Gastroesophageal sphincter (tissue), 4 donors: ENCODE measurements at regions not wholly inside any gene's neighbourhood (a gene's known extent, or its start where the extent isn't known, plus 50 kb on each side); places are given as distances from the start of the nearest gene placed in this dataset.

ENCODE experiments used
- ATAC-seq: fragments of 150-250 bp; one replicate; pipeline ENCODE4 v1.9.1; 2016; ENCODE audit warnings: mild to moderate bottlenecking, moderate library complexity
- H3K27ac ChIP-seq, 4 donors: fragments of 200-600 bp; sonication (generic) in 3 of 4; 1 replicate in 3 of 4; 2 replicates in 1 of 4; pipeline ENCODE4 v1.5.1; 2016 to 2019
- H3K27me3 ChIP-seq: fragments of 200-600 bp; sonication (generic); one replicate; pipeline ENCODE4 v1.5.1; 2019
- H3K36me3 ChIP-seq, 2 donors: fragments of 200-600 bp; sonication (generic); one replicate each; pipeline ENCODE4 v1.5.1; 2019; ENCODE audit warnings: control low read depth in 1 of 2
- H3K4me1 ChIP-seq, 3 donors: fragments of 200-600 bp; sonication (generic); 1 replicate in 2 of 3; 2 replicates in 1 of 3; pipeline ENCODE4 v1.5.1; 2016 to 2019; ENCODE audit warnings: control low read depth in 2 of 3
- H3K4me3 ChIP-seq, 2 donors: fragments of 200-600 bp; sonication (generic); one replicate each; pipeline ENCODE4 v1.5.1; 2019; ENCODE audit warnings: mild to moderate bottlenecking in 1 of 2, moderate library complexity in 1 of 2
- H3K9me3 ChIP-seq, 3 donors: fragments of 200-600 bp; sonication (generic); one replicate each; pipeline ENCODE4 v1.5.1; 2017 to 2019; ENCODE audit warnings: control low read depth in 2 of 3
- EP300 ChIP-seq: sonication (generic); formaldehyde crosslinking; IDR thresholded peaks from one replicate; pipeline ENCODE4 v1.6.1; 2017; ENCODE audit warnings: antibody characterized with exemption, mild to moderate bottlenecking
- POLR2A ChIP-seq, 2 donors: fragments of 450-650 bp; IDR thresholded peaks; one replicate each; pipeline ENCODE4 v1.6.1; 2017; ENCODE audit warnings: antibody characterized with exemption in 2 of 2, mild to moderate bottlenecking in 2 of 2, moderate library complexity in 1 of 2
- POLR2AphosphoS5 ChIP-seq: sonication (generic); formaldehyde crosslinking; IDR thresholded peaks from one replicate; pipeline ENCODE4 v1.6.1; 2017; ENCODE audit warnings: antibody characterized with exemption
- WGBS, 2 donors: methylation state at CpG; one replicate each; pipeline ENCODE4 v1.1.5; 2018; ENCODE audit warnings: low coverage in 1 of 2; 5-methylcytosine and 5-hydroxymethylcytosine counted together
- TF ChIP-seq, protein P1 (sequence below), 4 experiments: fragments of 200-600 bp in 2 of 4; fragments of 450-650 bp in 2 of 4; sonication (generic) in 1 of 4; IDR thresholded peaks; one replicate each; pipeline ENCODE4 v1.5.1; 2017 to 2019; ENCODE audit warnings: antibody characterized with exemption in 4 of 4, mild to moderate bottlenecking in 2 of 4, moderate library complexity in 2 of 4

DNA sequence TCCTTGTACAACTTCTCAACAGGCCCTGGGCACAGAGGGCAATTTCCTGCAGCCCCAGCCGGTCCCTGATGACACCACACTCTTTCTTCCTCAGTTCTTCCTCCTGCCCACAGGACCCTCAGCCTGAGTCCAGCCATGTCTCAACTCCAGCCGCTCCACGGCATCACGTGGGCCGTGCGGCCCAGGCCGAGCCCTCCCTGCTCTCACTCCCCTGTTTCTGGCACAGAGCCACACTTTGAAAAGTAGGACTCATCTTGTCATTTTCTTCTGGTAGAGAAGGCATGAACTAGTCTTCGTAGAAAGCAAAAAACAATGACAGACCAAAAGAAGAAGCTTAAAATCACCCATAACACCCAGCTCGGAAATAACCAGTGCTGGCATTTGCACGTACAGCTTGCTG is 404.7 kb upstream of the IRX1 start:
- H3K9me3 ChIP-seq, result no peaks in the 10 kb centered on the region
- ATAC-seq, result no peak
- 43 to 60% methylated on average over 3 to 5 of the region's 10 CpGs for WGBS, 2 donors
- H3K27ac ChIP-seq, result no peak overlapping the region
- H3K4me3 ChIP-seq, result no peak overlapping the region
- H3K36me3 ChIP-seq, result no peaks in the 10 kb centered on the region
- no peak for TF ChIP-seq POLR2AphosphoS5
- no peak for TF ChIP-seq EP300
- TF ChIP-seq POLR2A (IDR thresholded peaks at IDR 0.05), result no peak
- TF ChIP-seq, protein P1, sequence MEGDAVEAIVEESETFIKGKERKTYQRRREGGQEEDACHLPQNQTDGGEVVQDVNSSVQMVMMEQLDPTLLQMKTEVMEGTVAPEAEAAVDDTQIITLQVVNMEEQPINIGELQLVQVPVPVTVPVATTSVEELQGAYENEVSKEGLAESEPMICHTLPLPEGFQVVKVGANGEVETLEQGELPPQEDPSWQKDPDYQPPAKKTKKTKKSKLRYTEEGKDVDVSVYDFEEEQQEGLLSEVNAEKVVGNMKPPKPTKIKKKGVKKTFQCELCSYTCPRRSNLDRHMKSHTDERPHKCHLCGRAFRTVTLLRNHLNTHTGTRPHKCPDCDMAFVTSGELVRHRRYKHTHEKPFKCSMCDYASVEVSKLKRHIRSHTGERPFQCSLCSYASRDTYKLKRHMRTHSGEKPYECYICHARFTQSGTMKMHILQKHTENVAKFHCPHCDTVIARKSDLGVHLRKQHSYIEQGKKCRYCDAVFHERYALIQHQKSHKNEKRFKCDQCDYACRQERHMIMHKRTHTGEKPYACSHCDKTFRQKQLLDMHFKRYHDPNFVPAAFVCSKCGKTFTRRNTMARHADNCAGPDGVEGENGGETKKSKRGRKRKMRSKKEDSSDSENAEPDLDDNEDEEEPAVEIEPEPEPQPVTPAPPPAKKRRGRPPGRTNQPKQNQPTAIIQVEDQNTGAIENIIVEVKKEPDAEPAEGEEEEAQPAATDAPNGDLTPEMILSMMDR (IDR thresholded peaks at IDR 0.05), result no peak
- peaks cover 59% of the 10 kb centered on the region for H3K27me3 ChIP-seq
- H3K4me1 ChIP-seq, result no peaks in the 10 kb centered on the region

DNA sequence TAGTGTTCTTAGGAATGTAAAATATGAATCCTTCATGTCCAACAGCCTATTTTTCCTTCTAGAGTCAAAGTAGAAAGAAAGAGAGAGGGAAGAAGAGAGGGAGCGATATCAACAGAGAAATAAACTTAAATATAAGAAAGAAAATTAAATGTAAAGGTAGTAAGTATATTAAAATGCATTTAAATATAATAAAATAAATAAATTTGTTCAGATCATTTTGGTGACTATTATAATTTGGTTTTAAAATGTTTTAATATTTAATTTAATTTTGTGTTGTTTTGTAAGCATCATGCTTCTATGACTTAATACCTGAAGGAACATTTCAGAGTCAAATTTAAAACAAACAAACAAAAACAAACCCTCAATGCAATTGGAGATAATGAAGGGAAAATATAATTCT is 405.2 kb upstream of the IRX1 start:
- Histone ChIP-seq H3K36me3 (no peaks in the 10 kb centered on the region), H3K27ac (no peak overlapping the region), H3K4me3 (no peak overlapping the region), H3K4me1 (no peaks in the 10 kb centered on the region), H3K9me3 (no peaks in the 10 kb centered on the region), H3K27me3 (peaks cover 60% of the 10 kb centered on the region)
- no peak for ATAC-seq
- TF ChIP-seq POLR2A (IDR thresholded peaks at IDR 0.05), result no peak
- TF ChIP-seq POLR2AphosphoS5, result no peak
- TF ChIP-seq, protein P1 (IDR thresholded peaks at IDR 0.05), result no peak
- no peak for TF ChIP-seq EP300
- 35% methylated on average over 1 of the region's 1 CpG; no CpG with 5 or more reads in 1 of the 2 donors for WGBS, 2 donors

GRCh38 chr5:3187771-3188425 is 407.7 kb upstream of the IRX1 start:
- no peak overlapping the region for H3K4me3 ChIP-seq
- WGBS, 2 donors, result 22 to 65% methylated on average over 10 to 16 of the region's 28 CpGs
- TF ChIP-seq POLR2A (IDR thresholded peaks at IDR 0.05) (no peak), POLR2AphosphoS5 (no peak), EP300 (no peak)
- TF ChIP-seq, protein P1 (IDR thresholded peaks at IDR 0.05), result no peak
- H3K36me3 ChIP-seq, result no peaks in the 10 kb centered on the region
- H3K27me3 ChIP-seq, result peaks cover 57% of the 10 kb centered on the region
- H3K4me1 ChIP-seq, result no peaks in the 10 kb centered on the region
- H3K9me3 ChIP-seq, result no peaks in the 10 kb centered on the region
- no peak overlapping the region for H3K27ac ChIP-seq
- no peak for ATAC-seq

DNA sequence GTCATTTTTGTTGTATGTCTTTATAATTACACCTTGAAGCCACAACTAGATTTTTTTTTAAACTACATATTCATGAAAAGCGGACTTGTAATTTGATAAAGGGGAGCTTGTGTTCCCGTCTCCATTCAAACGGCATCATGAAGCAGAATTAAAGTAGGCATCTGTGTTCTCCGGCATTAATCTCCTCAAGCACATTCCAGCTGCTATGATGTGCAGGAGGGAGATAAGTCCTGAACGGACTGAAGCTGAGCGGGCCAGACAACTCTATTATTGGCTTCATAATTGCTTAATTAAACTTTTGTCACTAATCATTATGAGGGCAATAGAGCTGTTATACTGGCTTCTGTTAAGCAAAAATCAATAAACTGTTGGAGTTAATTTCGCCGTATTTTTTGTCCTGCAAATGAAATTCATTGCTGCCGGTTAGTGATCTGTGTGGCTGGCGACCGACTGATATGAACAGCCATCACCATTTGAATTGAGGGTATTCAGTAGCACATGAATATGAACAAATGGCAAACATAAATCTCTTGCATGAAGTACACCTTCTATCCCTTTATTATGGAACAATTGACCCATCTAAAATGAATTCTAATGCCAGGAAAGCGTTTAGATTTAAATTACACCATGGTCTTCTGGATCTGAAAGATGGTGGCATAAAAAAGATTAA is 408.8 kb upstream of the IRX1 start:
- ATAC-seq, result no peak
- peaks cover 68% of the 10 kb centered on the region for H3K27me3 ChIP-seq
- H3K36me3 ChIP-seq, result no peaks in the 10 kb centered on the region
- H3K4me3 ChIP-seq, result no peak overlapping the region
- WGBS, 2 donors, result 32 to 35% methylated on average over 12 of the region's 12 CpGs
- no peaks in the 10 kb centered on the region for H3K4me1 ChIP-seq
- H3K9me3 ChIP-seq, result no peaks in the 10 kb centered on the region
- no peak overlapping the region for H3K27ac ChIP-seq
- TF ChIP-seq POLR2A (IDR thresholded peaks at IDR 0.05) (no peak), EP300 (no peak), POLR2AphosphoS5 (no peak)
- TF ChIP-seq, protein P1 (IDR thresholded peaks at IDR 0.05), result no peak

DNA sequence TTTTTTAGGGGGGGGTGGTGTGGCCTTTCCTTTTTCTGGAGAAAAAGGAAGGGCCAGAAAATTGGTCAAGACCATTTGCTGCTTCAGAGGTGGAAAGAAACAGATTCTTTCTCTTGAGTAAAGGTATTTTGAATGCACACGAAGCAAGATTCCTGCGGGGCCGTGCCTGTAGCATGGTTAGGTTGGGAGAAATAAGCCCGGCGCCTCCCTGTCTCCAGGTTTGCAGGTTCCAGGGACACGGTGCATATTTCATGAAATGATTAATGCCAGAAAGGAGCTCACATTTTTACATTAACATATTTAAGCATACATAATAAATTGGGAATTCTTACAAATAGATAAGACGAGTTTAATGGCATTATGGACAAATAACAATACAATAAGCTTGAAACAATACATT is 409.5 kb upstream of the IRX1 start:
- no peak for ATAC-seq
- H3K4me3 ChIP-seq, result no peak overlapping the region
- H3K36me3 ChIP-seq, result no peaks in the 10 kb centered on the region
- 33 to 35% methylated on average over 7 of the region's 7 CpGs for WGBS, 2 donors
- no peak overlapping the region for H3K27ac ChIP-seq
- no peaks in the 10 kb centered on the region for H3K9me3 ChIP-seq
- H3K4me1 ChIP-seq, result no peaks in the 10 kb centered on the region
- H3K27me3 ChIP-seq, result peaks cover 72% of the 10 kb centered on the region
- no peak for TF ChIP-seq POLR2AphosphoS5
- TF ChIP-seq, protein P1 (IDR thresholded peaks at IDR 0.05), result no peak
- TF ChIP-seq POLR2A (IDR thresholded peaks at IDR 0.05), result no peak
- TF ChIP-seq EP300, result no peak
